ENCODE measurements at regions not wholly inside any gene's neighbourhood (a gene's known extent, or its start where the extent isn't known, plus 50 kb on each side); places are given as distances from the start of the nearest gene placed in this dataset.

DNA sequence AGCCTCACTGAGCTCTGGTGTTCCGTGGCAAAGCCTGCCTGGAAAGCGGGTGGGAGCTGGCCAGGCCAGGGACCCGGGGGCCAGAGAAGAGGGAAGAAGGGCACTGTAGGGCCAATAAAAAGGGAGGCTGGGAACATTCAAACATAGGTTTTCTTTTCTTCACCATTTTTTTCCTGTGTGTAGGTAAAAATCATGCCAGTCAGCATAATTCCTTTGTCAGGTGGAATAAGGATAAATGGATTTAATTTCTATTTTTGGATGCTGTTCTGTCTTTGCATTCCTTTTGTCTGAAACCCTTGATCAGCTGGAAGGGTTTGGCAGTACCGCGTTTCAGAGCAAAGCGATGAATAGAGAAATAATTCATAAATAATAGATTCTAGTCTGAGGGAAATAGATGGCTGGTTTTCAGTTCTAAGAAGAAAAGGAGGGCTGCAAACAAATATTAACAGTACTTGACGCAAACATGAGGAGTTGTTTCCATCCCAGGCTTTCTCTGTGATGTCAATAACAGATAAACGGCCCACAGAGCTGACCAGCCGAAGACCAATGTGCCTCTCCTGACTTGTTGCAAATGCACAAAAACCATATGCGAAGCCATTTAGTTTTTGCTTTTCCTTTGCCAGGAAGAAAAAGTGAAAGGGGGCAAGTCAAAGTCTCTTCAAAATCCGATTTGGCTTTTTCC lies 384.4 kb downstream of the TSN start:
- H3K9me3 ChIP-seq (ENCODE audit: insufficient read depth in 2 of 2, low read depth in 1 of 2, low read length in 1 of 2) = no peaks in the 10 kb centered on the region
- DNase-seq (ENCODE audit: low read depth in 1 of 2, low spot score in 2 of 2) (no peak), FAIRE-seq (no peak)
- H2BK12ac ChIP-seq (ENCODE audit: low read depth, low read length) = no peak overlapping the region
- H3K9ac ChIP-seq (replicated peaks in 1 of 4; ENCODE audit: extremely low read depth in 1 of 4, low read depth in 3 of 4, low read length in 3 of 4) = no peak overlapping the region
- H3K23ac ChIP-seq (ENCODE audit: insufficient read length) = no peak overlapping the region
- H2BK5ac ChIP-seq (ENCODE audit: low read depth, low read length) = no peak overlapping the region
- no peak overlapping the region for H2BK20ac ChIP-seq (ENCODE audit: low read length)
- no peak overlapping the region for H3K14ac ChIP-seq (ENCODE audit: insufficient read length)
- H3K18ac ChIP-seq (ENCODE audit: extremely low read depth, low read length) = no peak overlapping the region
- H3K79me2 ChIP-seq (ENCODE audit: control insufficient read depth in 1 of 2, insufficient read depth in 2 of 2, low read length in 2 of 2) = no peaks in the 10 kb centered on the region
- no peaks in the 10 kb centered on the region for H3K36me3 ChIP-seq (ENCODE audit: control insufficient read depth in 2 of 4, insufficient read depth in 4 of 4, low read length in 3 of 4)
- H3K4me2 ChIP-seq (ENCODE audit: insufficient read depth in 1 of 2, low read depth in 2 of 2, low read length in 2 of 2) = no peak overlapping the region
- peaks cover 0 to 2% (median 0%) of the 10 kb centered on the region in 4 experiments; a peak in 1 of 7 replicates for H3K4me1 ChIP-seq (replicated peaks in 1 of 4; ENCODE audit: control insufficient read depth in 3 of 4, insufficient read depth in 4 of 4, low read length in 3 of 4)
- H4K20me1 ChIP-seq (replicated peaks in 1 of 2; ENCODE audit: control insufficient read depth in 1 of 2, insufficient read depth in 2 of 2, low read length in 2 of 2) = no peaks in the 10 kb centered on the region
- no peak overlapping the region for H4K91ac ChIP-seq (replicated peaks; ENCODE audit: insufficient read length, low read length)
- H2AK5ac ChIP-seq (ENCODE audit: low read depth, low read length) = no peak overlapping the region
- no peaks in the 10 kb centered on the region for H3K23me2 ChIP-seq (ENCODE audit: low read depth, low read length)
- H3K27ac ChIP-seq (ENCODE audit: low read depth, low read length) = no peak overlapping the region
- H4K8ac ChIP-seq (ENCODE audit: extremely low read depth, insufficient read depth, low read length) = peak overlapping the region; percentile 71; the same call in 1 of the 2 replicates
- POLR2A ChIA-PET (ENCODE audit: partially characterized antibody) = no interaction called here
- no peaks in the 10 kb centered on the region for H3K79me1 ChIP-seq (ENCODE audit: low read depth, low read length)
- no peak overlapping the region for H3K4ac ChIP-seq (replicated peaks; ENCODE audit: insufficient read length, low read depth, low read length)
- CTCF ChIA-PET (ENCODE audit: partially characterized antibody) = interaction anchor here (0.6 to 0.7 kb wide), 2 partner anchors 95 to 172 kb away, joined by 3 read pairs; no protein-coding TSS in a partner anchor
- H3K4me3 ChIP-seq (ENCODE audit: extremely low read depth in 1 of 4, insufficient read depth in 2 of 4, low read depth in 3 of 4, low read length in 4 of 4) = no peak overlapping the region
- H2BK15ac ChIP-seq (ENCODE audit: low read length) = no peak overlapping the region
- H2AFZ ChIP-seq (ENCODE audit: low read length) = no peak overlapping the region
- no peak overlapping the region for H2BK120ac ChIP-seq (replicated peaks; ENCODE audit: low read depth, low read length)
- no peak overlapping the region for H3K56ac ChIP-seq (replicated peaks; ENCODE audit: insufficient read length, low read depth, low read length)
- 90% methylated on average over 11 of the region's 11 CpGs; no CpG with 5 or more reads in 1 of the 2 experiments for WGBS, 2 experiments (ENCODE audit: extremely low coverage in 1 of 2, insufficient coverage in 1 of 2, insufficient read length in 1 of 2, insufficient replicate concordance in 2 of 2, low coverage in 1 of 2, low lambda C conversion rate in 2 of 2, missing lambda C conversion rate in 1 of 2)
- H4K5ac ChIP-seq (ENCODE audit: insufficient read length, low read depth, low read length) = no peak overlapping the region
- H3K27me3 ChIP-seq (replicated peaks in 1 of 4; ENCODE audit: control insufficient read depth in 3 of 4, extremely low read depth in 1 of 4, insufficient read depth in 3 of 4, low read length in 3 of 4) = no peaks in the 10 kb centered on the region
- TF ChIP-seq BRCA1 (IDR thresholded peaks at IDR 0.05; ENCODE audit: low read depth, low read length) = no peak
- TF ChIP-seq, protein P1, sequence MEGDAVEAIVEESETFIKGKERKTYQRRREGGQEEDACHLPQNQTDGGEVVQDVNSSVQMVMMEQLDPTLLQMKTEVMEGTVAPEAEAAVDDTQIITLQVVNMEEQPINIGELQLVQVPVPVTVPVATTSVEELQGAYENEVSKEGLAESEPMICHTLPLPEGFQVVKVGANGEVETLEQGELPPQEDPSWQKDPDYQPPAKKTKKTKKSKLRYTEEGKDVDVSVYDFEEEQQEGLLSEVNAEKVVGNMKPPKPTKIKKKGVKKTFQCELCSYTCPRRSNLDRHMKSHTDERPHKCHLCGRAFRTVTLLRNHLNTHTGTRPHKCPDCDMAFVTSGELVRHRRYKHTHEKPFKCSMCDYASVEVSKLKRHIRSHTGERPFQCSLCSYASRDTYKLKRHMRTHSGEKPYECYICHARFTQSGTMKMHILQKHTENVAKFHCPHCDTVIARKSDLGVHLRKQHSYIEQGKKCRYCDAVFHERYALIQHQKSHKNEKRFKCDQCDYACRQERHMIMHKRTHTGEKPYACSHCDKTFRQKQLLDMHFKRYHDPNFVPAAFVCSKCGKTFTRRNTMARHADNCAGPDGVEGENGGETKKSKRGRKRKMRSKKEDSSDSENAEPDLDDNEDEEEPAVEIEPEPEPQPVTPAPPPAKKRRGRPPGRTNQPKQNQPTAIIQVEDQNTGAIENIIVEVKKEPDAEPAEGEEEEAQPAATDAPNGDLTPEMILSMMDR (IDR thresholded peaks at IDR 0.05; ENCODE audit: control extremely low read depth in 1 of 3, insufficient read depth in 1 of 3, low read depth in 1 of 3, low read length in 3 of 3) = no peak
- TF ChIP-seq, protein P2, sequence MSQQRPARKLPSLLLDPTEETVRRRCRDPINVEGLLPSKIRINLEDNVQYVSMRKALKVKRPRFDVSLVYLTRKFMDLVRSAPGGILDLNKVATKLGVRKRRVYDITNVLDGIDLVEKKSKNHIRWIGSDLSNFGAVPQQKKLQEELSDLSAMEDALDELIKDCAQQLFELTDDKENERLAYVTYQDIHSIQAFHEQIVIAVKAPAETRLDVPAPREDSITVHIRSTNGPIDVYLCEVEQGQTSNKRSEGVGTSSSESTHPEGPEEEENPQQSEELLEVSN (IDR thresholded peaks at IDR 0.05) = no peak
- no peak for TF ChIP-seq TCF12 (IDR thresholded peaks at IDR 0.05; ENCODE audit: low read depth, low read length)
- TF ChIP-seq SP1 (IDR thresholded peaks at IDR 0.05; ENCODE audit: low read depth, low read length) = no peak
- no peak for TF ChIP-seq ZNF274 (IDR thresholded peaks at IDR 0.05; ENCODE audit: borderline replicate concordance, extremely low read depth, low read length)
- TF ChIP-seq KDM1A (IDR thresholded peaks at IDR 0.05; ENCODE audit: borderline replicate concordance, low read length) = no peak
- no peak for TF ChIP-seq RXRA (IDR thresholded peaks at IDR 0.05; ENCODE audit: insufficient read depth, low read depth, low read length)
- TF ChIP-seq SUZ12 (IDR thresholded peaks at IDR 0.05; ENCODE audit: low read length) = no peak
- no peak for TF ChIP-seq EZH2 (IDR thresholded peaks at IDR 0.05; ENCODE audit: low read depth, low read length, severe bottlenecking)
